Inflammatory macrophage (primary cell): ENCODE measurements at regions not wholly inside any gene's neighbourhood (a gene's known extent, or its start where the extent isn't known, plus 50 kb on each side); places are given as distances from the start of the nearest gene placed in this dataset.

Experiments used
- DNase-seq, 2 donors: peaks; one replicate each; pipeline ENCODE4 v3.0.0-alpha.2; 2020 to 2022

DNA sequence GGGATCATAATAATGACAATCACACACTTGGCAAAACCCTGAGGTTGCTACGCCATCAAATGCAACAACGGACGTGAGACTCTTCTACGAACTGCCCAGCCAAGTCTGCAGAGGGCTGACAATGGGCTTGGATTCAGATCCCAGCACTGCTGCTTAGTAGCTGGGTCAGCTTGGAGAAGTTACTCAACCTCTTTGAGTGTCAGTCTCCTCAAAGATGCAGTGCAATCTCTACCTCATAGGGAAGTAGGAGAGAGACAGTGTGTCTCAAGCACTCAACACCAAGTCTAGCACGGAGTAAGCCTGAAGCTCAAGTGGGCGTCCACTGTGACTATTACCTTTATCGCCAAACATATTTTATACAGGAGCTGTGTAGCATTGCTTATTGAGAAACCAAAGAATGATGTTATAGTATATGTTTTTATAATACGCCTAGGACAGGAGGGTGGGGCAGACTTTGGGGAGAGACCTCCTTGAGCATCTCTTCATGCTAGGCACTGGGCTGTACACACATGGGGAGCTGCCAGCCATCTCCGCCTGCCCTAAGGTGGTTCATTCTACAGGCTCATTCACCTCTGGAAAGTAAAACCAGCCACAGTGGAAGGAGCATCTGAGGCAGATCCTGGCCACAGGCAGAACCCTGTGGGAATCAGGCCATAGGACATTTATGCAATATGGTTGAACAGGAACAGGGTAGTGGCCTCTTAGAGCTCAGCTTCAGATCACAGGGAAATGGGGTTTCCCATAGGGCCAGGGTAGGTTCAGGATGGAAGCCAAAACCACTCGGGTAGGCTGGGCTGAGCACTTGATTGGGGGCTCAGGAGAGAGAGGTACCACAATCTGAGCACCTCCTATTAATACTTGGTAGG lies 160.2 kb downstream of the MRPL14 start:
- DNase-seq: peak; percentile 62 to 77

DNA sequence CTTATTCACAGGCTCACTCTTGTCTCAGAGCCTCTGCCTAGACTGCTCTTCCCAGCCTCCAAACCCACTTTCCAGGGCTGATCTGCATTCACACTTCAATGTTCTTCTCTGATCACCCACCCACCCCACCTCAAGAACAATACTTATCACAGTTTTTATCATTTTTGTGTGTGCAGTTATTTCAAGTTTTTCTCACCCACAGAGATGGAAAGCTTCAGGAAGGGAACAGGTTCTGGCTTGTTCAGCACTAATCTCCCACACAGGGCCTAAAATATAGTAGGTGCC lies 160.9 kb downstream of the MRPL14 start:
- DNase-seq: no peak

DNA sequence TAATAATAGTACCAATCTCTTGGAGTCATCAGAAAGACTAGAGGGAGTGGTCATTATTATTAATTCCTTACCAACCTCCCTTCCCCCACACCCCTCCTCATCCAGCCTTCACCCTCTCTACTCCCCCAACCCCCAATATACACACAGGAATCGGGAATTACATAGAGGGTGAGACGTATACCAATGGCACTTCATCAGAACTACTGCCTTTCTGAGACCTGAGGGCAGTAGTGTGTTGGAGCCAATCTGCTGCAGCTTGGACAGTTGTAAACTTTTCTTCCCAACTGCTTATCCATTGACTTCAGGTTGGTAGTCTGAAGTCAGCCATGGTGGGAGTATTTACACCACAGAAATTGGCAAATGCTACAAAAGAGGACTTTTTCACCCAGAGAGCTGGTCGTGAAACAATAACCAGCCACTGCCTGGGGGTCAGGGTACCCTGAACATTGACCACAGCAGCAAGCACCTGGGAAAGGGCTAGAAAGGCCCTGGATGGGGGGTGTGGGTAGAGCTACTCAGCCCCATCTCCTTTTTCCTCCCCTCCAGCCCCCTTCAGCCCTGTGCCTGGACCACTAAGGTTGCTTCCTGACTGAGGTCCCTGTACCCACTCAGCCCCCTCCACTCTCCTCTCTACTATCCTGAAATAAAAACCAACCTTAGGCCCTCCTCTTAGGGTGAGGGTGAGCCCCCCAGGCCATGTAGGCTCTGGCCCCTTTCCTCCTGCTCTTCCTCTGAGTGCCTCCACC lies 161.5 kb downstream of the MRPL14 start:
- no peak for DNase-seq

DNA sequence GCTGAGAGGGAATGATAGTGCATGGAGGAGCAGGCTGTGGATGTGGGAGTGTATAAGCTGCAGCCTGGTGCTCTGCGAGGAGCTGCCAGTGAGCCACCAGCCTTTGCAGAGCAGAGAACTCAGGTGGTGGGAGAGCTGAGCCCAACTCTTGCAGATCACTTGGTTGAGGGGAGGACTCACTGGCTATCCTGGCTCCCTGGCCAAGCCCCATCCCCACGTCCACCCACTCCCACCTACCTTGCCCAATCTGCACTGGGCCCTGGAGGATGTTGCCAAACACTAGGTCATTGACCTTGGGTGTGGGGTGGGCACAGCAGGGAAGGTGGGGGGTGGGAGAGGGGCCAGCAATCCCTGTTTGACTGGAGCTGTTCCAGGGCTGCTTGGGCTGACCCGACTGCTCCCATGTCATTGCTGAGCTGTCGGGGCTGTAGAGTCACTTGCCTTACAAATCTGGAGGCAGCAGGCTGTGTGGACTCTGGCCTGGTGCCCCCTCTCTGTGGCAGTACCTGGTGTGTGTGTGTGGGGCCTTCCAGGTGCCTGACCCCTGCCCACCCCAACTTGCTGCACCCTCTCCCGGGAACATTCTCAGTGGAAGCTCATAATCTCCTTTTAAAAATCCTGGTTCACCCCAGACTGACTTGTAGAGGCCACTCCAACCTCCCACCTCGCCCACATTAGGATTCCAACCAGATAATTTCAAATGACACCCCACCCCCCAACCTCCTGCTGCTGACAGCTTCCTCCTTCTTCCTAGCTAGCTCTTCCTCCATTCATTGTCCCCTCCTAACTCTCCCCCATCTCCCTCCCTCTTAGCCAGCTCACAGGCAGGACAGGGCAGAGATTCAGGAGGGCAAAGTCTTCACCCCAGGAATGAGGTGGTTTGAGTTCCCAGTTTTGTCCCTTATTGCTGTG lies 162.3 kb downstream of the MRPL14 start:
- no peak for DNase-seq

DNA sequence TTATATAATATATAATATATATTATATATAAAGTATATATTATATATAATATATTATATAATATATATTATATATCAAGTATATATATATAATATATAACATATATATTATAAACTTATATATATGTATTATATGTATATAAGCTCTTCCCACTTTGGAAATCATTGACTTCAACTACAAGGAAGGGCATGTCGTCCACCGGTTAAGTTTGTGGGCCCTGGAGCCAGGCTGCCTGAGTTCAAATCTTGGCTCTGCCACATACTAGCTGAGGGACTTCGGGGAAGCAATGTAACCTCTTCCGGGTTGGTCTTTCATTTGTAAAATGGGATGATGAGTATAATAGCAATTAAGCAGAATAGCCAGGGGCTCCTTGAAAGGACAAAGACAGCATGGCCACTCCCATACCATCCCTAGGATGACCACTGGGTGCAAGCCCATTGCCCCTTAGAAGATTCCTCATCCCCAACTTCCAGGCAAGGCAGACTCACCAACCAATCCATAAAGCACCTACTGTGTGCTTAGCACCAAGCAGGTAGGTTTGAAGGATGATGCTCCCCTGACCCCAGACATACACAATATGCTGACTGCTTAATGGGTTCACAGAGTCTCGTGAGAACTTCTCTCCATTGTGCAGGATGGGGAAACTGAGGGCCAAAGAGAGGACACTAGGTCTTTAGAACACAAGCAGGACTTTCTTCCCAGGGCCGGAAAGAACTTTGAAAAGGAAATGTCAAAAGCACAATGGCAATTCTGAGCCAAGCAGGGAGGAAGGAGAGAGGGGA lies 163.2 kb downstream of the MRPL14 start:
- no peak for DNase-seq

DNA sequence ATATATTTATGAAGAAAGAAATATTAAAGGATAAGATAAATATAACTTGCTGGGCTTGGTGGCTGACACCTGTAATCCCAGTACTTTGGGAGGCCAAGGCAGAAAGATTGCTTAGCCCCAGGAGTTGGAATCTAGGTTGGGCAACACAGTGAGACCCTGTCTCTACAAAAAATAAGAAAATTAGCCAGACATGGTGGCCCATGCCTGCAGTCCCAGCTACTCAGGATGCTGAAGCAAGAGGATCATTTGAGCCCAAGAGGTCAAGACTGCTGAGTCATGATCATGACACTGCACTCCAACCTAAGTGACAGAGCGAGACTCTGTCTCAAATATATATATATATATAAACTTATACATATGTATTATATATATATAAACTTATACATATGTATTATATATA lies 164.0 kb downstream of the MRPL14 start:
- peak in 1 of 2 donors; percentile 40 for DNase-seq

DNA sequence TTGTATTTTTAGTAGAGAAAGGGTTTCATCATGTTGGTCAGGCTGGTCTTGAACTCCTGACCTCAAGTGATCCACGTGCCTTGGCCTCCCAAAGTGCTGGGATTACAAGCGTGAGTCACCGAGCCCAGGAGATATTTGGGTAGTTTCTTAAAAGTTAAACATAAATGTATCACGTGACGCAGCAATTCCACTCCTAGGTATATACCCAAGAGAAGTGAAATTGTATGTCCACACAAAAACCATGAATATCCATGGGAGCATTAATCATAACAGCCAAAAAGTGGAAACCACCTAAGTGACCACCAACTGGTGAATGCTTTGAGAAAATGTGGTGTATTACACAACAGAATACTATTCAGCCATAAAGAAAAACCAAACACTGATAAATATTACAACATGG lies 164.8 kb downstream of the MRPL14 start:
- DNase-seq: no peak

DNA sequence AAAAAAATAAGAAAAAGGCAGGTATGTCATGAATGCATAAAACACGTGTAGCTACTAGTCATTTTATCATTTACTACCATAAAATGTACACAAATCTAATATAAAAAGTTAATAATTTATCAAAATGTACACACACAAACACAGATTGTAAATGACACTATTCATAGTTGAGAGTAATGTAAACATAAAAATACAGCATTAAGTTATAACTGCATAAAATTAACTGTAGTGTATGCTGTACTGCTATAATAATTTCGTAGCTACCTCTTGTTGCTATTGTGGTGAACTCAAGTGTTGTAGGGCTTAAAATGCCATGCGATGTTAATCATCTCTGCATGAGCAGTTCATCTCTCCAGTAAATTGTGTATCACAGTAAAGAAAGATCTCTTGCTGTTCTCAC lies 170.0 kb downstream of the MRPL14 start:
- no peak for DNase-seq

DNA sequence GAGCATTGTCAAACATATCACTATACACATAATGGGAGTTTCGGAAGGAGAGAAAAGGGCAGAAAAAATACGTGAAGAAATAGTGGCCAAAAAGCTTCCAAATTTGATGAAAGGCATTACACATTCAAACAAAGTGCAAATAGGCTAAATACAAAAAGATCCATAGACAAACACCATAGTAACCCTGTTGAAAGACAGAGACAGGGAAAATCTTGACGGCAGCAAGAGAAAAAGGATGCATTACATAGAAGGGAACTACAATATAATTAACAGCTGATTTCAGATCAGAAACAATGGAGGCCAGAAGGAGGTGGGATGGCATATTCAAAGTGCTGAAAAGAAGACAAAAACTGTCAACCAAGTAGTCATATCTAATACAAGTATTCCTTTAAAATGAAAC lies 170.8 kb downstream of the MRPL14 start:
- DNase-seq: no peak

DNA sequence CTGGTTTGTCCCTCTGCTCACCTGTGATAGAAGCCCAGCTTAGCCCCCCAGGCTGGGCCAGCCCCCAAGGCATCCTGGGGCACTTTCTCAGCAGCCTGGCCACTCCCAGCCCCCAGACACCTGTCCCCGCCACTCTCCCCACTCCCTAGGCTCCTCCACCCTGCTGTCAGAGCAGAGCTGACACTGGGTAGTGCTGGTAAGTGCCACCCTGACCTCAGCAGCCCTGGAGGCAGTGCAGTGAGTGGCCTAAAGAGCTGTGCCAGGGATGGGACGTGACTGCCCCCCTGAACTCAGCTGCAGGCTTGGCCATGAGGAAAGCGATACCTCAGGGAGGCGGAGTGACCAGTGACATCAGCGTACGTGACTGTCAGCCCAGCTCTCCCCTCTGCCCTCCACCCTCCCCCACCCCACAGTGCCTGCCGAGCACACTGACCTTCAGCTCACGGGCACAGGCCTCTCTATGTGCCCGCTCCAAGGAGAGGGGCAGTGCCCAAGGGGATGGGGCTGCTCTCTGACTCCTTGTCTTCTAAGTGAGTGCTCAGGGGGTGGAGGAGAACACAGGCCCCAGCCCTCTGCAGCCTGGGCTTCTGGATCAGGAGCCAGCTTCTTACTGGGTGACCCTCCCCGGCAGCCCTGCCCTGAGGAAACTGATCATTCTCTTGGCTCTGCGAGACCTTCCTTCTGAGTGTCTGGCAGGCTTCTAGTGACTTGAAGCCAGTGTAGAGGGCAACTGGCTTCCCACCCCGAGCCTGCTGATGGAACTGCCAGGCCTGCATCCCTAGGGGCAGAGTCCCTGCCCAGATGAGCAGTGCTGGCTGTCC lies 172.7 kb downstream of the MRPL14 start:
- DNase-seq: no peak

DNA sequence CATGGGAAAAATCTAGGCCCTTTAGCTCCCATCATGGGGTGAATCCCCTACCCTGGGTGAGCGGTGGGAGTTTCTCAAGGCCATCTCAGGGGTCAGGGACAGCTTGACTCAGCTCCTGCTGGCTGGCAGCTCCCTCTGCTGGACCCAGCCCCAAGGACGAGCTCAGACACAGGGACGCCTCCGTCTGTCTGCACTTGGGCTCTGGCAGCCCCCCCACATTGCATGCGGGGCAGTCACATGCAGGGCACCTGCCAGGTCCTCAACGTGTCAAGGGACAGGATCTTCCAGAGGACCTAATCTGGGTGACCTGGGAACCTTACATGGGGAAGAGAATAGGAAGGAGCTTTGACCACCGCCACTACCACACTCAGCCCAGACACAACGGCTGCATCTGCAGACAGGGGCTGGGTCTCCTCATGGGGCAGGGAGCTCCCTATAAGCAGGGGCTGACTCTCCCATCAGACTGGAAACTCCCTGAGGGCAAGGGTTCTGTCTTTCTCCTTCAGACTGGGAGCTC lies 173.4 kb downstream of the MRPL14 start:
- no peak for DNase-seq

DNA sequence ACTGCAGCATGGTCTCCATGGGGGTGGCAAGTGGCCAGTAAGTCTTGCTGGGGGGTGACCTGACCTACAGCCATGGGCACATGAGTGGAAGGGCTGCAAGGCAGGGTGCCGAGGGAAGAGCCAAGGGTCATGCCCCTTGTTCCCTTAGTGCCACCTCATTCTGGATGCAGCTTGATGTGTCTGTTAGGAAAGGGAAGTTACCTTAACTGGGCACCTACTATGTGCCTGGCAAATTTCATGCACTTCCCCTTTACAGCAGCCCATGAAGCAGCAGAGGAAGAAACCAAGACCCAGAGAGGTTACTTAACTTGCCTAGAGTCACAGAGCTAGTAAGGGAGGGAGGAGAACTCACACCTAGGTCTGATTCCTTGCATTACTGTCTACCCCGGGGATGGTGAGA lies 174.0 kb downstream of the MRPL14 start:
- no peak for DNase-seq

DNA sequence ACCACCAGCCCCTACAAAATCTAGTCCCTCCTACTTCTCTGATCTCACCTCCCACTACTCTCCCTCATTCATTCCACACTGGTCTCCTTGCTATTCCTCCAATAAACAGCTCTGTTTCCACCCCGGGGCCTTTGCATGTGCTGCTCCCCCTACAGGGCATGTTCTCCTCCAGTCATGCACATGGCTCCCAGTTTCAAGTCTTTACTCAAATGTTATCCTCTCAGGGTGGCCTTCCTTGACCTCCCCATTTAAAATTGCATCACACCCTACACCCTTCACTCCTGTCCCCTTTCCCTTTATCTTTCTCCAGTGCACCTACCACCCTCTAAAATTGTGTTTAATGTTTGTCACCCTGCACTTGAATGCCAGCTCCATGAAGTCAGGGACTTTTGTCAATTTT lies 174.5 kb downstream of the MRPL14 start:
- peak; percentile 13 to 19 for DNase-seq

DNA sequence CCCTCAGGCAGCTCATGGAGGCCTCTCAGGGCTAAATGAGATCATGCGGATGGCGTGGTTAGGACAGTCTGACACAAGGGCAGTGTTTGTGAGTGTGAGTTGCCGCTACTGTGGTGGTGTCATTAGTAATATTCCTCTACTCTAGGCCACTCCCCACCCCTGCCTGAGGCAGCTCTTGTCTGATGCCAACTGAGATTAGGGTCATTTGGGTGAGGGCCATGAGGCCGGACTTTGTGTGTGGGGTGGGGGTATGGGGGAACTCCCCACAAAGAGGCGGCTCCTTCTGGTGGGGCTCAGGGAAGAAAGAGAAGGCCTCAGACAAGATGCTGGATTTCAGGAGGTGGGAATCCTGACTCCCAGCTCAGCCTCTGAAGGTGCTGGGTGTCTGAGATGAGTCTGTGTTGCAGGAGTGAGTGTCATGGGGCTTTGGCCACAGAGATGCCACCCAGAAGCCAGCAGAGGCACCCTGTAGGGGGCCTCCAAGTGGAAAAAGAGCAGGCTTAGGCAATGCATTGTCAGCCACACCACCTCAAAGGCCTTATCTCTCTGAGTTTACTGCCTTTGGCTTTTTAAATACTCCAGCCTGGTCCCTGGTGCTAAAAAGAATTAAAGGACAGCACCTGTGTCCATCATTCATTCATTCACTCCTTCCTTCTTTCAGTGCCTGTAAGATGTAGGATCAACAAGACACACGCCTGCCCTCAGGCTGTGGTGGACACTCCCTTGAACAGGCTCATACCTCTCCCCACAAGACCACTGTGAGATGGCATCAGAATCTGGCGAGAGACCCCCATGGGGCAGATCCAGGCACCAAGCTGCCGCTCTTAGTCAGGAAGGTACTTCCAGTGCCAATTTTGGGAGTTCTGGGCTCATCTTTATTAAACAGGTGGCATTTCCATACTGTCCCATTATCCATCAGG lies 175.2 kb downstream of the MRPL14 start:
- DNase-seq: no peak

DNA sequence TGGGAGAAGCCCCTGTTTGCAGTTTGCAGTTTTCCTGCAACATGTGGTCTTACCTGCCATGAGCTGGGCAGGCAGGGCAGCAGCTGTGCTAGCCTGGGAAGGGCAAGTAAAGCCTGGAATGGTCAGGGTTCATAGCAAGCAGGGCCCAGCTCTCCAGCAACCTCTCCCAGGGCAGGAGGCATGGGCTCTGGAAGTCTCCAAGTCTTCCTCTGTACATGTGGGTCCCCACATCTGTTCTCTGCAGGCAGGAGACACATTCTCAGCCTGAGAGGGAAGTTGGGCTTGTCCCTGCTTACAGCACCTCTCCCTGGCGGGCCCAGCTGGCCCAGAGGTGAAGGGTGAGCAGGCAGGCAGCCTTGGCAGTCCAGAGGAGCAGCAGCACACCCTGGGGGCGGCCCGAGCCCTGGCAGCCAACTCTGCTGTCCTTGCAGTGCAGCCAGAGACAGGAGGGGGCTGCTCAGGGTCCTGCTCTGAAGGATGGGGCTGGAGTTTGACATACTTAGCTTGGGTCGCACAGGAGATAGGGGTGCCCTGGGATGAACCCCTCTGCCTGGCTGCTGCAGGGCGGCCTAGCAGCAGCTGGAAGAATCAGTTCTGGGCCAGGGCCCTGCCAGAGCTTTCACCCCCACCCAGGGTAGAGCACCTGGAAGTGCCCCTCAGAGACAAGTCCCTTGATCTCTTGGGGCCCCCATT lies 176.0 kb downstream of the MRPL14 start:
- DNase-seq: peak; percentile 52 to 62

DNA sequence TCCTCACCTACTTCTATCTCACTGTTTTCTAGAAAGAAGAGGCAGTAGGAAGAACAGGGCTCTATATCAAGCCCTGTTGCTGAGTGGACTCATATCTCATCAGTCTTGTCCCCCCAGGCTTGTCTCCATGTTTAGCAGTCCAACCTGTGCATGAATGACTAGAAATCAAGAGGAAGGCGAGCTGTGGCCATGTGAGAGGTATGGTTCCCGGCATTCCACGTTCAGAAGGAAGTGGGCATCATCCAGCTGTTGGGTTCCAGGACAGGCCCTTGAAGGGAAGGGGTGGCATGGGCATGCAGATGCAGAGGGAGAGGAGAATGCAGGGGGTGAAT lies 176.6 kb downstream of the MRPL14 start:
- no peak for DNase-seq

DNA sequence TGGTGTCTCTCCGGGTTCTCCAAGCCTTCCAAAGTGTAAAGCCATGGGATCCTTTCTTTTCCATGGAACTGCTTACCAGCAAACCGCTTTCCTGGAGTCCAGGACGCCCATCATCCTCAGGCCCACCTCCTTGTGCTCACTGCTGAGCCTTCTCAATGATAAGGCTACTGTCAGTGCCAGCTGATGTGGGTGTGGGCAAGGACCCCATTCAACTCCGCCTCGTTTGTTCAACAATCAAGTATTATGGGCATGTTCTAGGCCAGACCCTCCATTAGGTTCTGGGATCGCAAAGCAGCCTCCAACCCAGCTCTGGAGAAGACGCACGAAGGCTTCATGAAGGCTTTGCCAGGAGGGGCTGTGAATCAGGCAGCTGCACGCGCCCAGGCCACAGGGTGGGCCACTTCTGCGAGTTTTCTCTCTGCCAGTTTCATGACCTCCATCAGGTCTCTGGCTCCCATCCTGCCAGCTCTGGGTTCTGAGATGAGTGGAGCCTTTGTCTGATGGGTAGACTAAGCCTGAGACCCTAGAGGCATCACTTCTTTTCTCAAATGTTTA lies 177.1 kb downstream of the MRPL14 start:
- DNase-seq: no peak

DNA sequence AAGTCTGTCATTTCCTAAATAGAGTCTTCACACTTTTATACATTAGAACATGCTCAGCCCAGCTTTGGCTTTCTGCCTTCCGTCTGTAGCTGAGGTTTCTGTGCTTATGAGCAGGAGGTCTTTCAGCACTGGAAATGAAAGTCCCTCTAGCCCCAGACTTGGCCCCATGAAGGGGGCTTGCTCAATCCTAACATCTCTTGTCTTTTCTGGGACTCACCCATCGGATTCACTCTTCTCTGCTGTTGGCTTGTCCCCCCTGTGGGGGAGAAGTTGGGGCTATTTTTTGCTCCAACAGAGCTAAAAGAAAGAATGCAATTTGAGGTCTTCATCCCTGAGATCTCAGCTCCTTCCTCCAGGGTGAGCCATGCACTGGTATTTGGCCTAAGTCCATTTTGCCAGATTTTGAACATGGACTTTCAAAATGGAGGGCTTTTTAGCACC lies 177.7 kb downstream of the MRPL14 start:
- no peak for DNase-seq
